ENCODE measurements at regions not wholly inside any gene's neighbourhood (a gene's known extent, or its start where the extent isn't known, plus 50 kb on each side); places are given as distances from the start of the nearest gene placed in this dataset.
"Not testable (repeated sequence)": the region's sequence is repeated elsewhere in the genome, so short reads cannot be mapped to it uniquely, and the experiment has no call there.

DNA sequence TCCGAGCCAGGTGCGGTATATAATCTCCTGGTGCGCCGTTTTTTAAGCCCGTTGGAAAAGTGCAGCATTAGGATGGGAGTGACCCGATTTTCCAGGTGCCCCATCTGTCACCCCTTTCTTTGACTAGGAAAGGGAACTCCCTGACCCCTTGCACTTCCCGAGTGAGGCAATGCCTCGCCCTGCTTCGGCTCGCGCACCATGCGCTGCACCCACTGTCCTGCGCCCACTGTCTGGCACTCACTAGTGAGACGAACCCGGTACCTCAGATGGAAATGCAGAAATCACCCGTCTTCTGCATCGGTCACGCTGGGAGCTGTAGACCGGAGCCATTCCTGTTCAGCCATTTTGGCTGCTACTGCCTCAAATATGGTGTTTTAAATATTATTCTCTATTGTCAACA, 198.0 kb downstream of the MEIS1 start:
- not testable (repeated sequence) for H3K27me3 ChIP-seq, H3K27ac ChIP-seq
- WGBS: 92% methylated on average over 19 of the region's 19 CpGs

GRCh38 chr2:66633631-66634030, 198.7 kb downstream of the MEIS1 start:
- Histone ChIP-seq H3K27ac (no peak overlapping the region), H3K4me1 (no peaks in the 10 kb centered on the region), H3K27me3 (no peaks in the 10 kb centered on the region), H3K36me3 (no peaks in the 10 kb centered on the region), H3K9me3 (no peaks in the 10 kb centered on the region), H3K4me3 (no peak overlapping the region)
- 89% methylated on average over 3 of the region's 3 CpGs for WGBS
- no peak for DNase-seq (ENCODE audit: low spot score in 2 of 2)
- TF ChIP-seq POLR2AphosphoS5 (IDR thresholded peaks at IDR 0.05): no peak

More for the DNA sequence above, 198.0 kb downstream of the MEIS1 start:
- H3K9me3 ChIP-seq; H3K36me3 ChIP-seq; H3K4me1 ChIP-seq; H3K4me3 ChIP-seq; DNase-seq (ENCODE audit: low spot score in 2 of 2): not testable (repeated sequence)

DNA sequence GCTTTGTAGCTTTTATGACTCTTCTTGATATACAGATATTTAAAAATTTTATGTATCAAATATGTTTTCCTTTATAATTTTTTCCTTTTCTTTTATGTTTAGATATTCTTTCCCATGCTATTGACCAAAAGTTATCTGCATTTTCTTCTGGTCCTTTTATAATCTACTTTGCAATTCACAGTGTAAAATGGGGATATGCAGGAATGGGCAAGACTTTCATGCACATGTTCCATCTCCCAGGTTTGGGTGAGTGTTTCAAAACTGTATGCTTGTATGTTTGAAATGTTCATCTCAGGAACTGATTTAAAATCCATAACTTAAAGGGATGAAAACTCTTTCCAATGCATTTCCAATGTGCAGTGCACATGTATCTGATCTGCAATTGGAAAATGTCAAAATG, 199.9 kb downstream of the MEIS1 start:
- no peak overlapping the region for H3K27ac ChIP-seq
- TF ChIP-seq POLR2A (IDR thresholded peaks at IDR 0.05): no peak
- H3K36me3 ChIP-seq: no peaks in the 10 kb centered on the region
- no peaks in the 10 kb centered on the region for H3K9me3 ChIP-seq
- H3K4me3 ChIP-seq: no peak overlapping the region
- no peaks in the 10 kb centered on the region for H3K27me3 ChIP-seq
- no peak for DNase-seq (ENCODE audit: low spot score in 2 of 2)
- H3K4me1 ChIP-seq: no peaks in the 10 kb centered on the region

DNA sequence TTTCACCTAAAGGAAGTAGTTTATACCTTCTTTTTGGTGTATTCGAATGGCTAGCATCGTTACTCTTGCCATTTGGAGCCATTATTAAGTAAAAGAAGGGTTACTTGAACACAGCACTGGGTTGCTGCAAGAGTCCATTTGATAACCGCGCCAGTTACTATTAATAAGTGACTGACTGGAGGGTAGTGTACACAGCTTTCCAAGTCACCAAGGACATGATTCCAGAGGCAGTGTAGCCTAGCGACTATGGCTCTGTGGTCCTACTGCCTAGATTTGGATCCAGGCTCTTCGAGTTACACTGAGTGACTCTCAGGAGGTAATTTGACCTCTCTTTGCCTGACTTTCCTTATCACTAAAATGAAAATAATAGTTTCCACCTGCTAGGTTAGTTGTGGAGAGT, 206.8 kb downstream of the MEIS1 start:
- Histone ChIP-seq H3K27ac (no peak overlapping the region), H3K9me3 (no peaks in the 10 kb centered on the region), H3K4me1 (no peaks in the 10 kb centered on the region), H3K36me3 (no peaks in the 10 kb centered on the region), H3K4me3 (no peak overlapping the region), H3K27me3 (no peaks in the 10 kb centered on the region)
- TF ChIP-seq POLR2A (IDR thresholded peaks at IDR 0.05): no peak
- TF ChIP-seq EP300 (IDR thresholded peaks at IDR 0.05): no peak
- no peak for TF ChIP-seq POLR2AphosphoS5 (IDR thresholded peaks at IDR 0.05)
- TF ChIP-seq, protein P1, sequence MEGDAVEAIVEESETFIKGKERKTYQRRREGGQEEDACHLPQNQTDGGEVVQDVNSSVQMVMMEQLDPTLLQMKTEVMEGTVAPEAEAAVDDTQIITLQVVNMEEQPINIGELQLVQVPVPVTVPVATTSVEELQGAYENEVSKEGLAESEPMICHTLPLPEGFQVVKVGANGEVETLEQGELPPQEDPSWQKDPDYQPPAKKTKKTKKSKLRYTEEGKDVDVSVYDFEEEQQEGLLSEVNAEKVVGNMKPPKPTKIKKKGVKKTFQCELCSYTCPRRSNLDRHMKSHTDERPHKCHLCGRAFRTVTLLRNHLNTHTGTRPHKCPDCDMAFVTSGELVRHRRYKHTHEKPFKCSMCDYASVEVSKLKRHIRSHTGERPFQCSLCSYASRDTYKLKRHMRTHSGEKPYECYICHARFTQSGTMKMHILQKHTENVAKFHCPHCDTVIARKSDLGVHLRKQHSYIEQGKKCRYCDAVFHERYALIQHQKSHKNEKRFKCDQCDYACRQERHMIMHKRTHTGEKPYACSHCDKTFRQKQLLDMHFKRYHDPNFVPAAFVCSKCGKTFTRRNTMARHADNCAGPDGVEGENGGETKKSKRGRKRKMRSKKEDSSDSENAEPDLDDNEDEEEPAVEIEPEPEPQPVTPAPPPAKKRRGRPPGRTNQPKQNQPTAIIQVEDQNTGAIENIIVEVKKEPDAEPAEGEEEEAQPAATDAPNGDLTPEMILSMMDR (IDR thresholded peaks at IDR 0.05): no peak
- no peak for DNase-seq (ENCODE audit: low spot score in 2 of 2)
- WGBS: 92% methylated on average over 6 of the region's 6 CpGs

GRCh38 chr2:66648081-66648480, 213.2 kb downstream of the MEIS1 start:
- H3K4me1 ChIP-seq; DNase-seq (ENCODE audit: low spot score in 2 of 2); H3K36me3 ChIP-seq; H3K27me3 ChIP-seq; H3K27ac ChIP-seq; H3K9me3 ChIP-seq; H3K4me3 ChIP-seq: not testable (repeated sequence)
- 95% methylated on average over 7 of the region's 12 CpGs for WGBS

DNA sequence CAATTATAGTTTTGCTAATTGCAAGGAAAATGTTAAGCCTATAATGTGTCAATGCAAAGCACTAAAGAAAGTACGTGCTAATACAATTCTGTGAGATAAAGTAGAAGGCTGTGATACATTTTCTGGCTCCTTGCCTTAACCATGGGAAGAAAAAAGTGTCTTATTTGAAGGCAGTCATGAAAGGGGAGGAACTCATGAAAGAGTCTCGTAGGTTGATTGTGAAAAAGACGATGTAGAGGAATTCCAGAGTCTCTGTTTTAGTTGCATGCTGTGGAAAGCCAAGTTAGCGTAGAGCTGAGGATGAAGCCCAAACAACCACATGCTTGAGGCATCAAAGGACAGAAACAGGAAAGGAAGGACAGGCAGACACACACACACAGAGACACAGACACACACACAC, 214.1 kb downstream of the MEIS1 start:
- no peaks in the 10 kb centered on the region for H3K36me3 ChIP-seq
- 50% methylated on average over 4 of the region's 4 CpGs for WGBS
- H3K4me1 ChIP-seq: no peaks in the 10 kb centered on the region
- H3K9me3 ChIP-seq: no peaks in the 10 kb centered on the region
- H3K27ac ChIP-seq: no peak overlapping the region
- no peak for DNase-seq (ENCODE audit: low spot score in 2 of 2)
- H3K4me3 ChIP-seq: no peak overlapping the region
- TF ChIP-seq, protein P1 (IDR thresholded peaks at IDR 0.05): no peak
- TF ChIP-seq POLR2AphosphoS5 (IDR thresholded peaks at IDR 0.05): no peak
- no peak for TF ChIP-seq POLR2A (IDR thresholded peaks at IDR 0.05)
- TF ChIP-seq EP300 (IDR thresholded peaks at IDR 0.05): no peak
- no peaks in the 10 kb centered on the region for H3K27me3 ChIP-seq

- DNase-seq (ENCODE audit: low spot score in 2 of 2): no peak
- TF ChIP-seq POLR2A (IDR thresholded peaks at IDR 0.05): no peak
- no peak for TF ChIP-seq POLR2AphosphoS5 (IDR thresholded peaks at IDR 0.05)
- TF ChIP-seq, protein P1 (IDR thresholded peaks at IDR 0.05): no peak
- TF ChIP-seq EP300 (IDR thresholded peaks at IDR 0.05): no peak
- Histone ChIP-seq H3K4me3 (no peak overlapping the region), H3K27me3 (no peaks in the 10 kb centered on the region), H3K4me1 (no peaks in the 10 kb centered on the region), H3K36me3 (no peaks in the 10 kb centered on the region), H3K9me3 (no peaks in the 10 kb centered on the region), H3K27ac (no peak overlapping the region)
Measured at GRCh38 chr2:66651295-66651694, 216.4 kb downstream of the MEIS1 start.
